Astrocyte (in vitro differentiated cells and primary cell): ENCODE measurements at regions not wholly inside any gene's neighbourhood (a gene's known extent, or its start where the extent isn't known, plus 50 kb on each side); places are given as distances from the start of the nearest gene placed in this dataset.

Experiments
- DNase-seq: peaks from one replicate; pipeline ENCODE4 v3.0.0-alpha.2; 2010; ENCODE audit warnings: low read depth
- FAIRE-seq: peaks from 2 replicates; lab custom pipeline; 2011; peaks lifted over from hg19 to GRCh38; lab: Jason Lieb, UNC
- H2AFZ ChIP-seq: 2 replicates; pipeline ENCODE4 v1.6.0; 2012; ENCODE audit warnings: low read depth, low read length, inconsistent platforms
- H3K27ac ChIP-seq: 2 replicates; pipeline ENCODE4 v1.5.1; 2011; ENCODE audit warnings: low read depth, low read length, inconsistent platforms
- H3K27me3 ChIP-seq: 2 replicates; pipeline ENCODE4 v1.6.0; 2011; ENCODE audit warnings: low read length, inconsistent platforms; ENCODE audit not compliant: insufficient read depth
- H3K36me3 ChIP-seq: 2 replicates; pipeline ENCODE4 v1.5.1; 2011; ENCODE audit warnings: low read length, inconsistent platforms; ENCODE audit not compliant: insufficient read depth
- H3K4me1 ChIP-seq: 2 replicates; pipeline ENCODE4 v1.5.1; 2011; ENCODE audit warnings: low read length, inconsistent platforms; ENCODE audit not compliant: insufficient read depth
- H3K4me2 ChIP-seq: 2 replicates; pipeline ENCODE4 v1.6.0; 2012; ENCODE audit warnings: low read length, inconsistent platforms
- H3K4me3 ChIP-seq: 2 replicates; pipeline ENCODE4 v1.5.1; 2011; ENCODE audit warnings: low read depth, mild to moderate bottlenecking, low read length, inconsistent platforms; ENCODE audit not compliant: insufficient read depth
- H3K79me2 ChIP-seq: 2 replicates; pipeline ENCODE4 v1.6.0; 2012; ENCODE audit warnings: mild to moderate bottlenecking, low read length, inconsistent platforms; ENCODE audit not compliant: insufficient read depth
- H3K9ac ChIP-seq: 2 replicates; pipeline ENCODE4 v1.6.0; 2012; ENCODE audit warnings: mild to moderate bottlenecking, low read length, inconsistent platforms
- H3K9me3 ChIP-seq: 2 replicates; pipeline ENCODE4 v1.5.1; 2012; ENCODE audit warnings: low read depth, mild to moderate bottlenecking, low read length, inconsistent platforms; ENCODE audit not compliant: insufficient read depth
- H4K20me1 ChIP-seq: 2 replicates; pipeline ENCODE4 v1.6.0; 2012; ENCODE audit warnings: low read length, inconsistent platforms; ENCODE audit not compliant: insufficient read depth
- H3K27ac Mint-ChIP-seq: one replicate; pipeline ENCODE4 v1.8.0; 2021; ENCODE audit warnings: mild to moderate bottlenecking, mixed read lengths; ENCODE audit not compliant: unreplicated experiment
- H3K27me3 Mint-ChIP-seq: one replicate; pipeline ENCODE4 v1.8.0; 2021; ENCODE audit warnings: low read depth, mixed read lengths; ENCODE audit not compliant: unreplicated experiment
- H3K36me3 Mint-ChIP-seq: one replicate; pipeline ENCODE4 v1.8.0; 2021; ENCODE audit warnings: low read depth, mixed read lengths; ENCODE audit not compliant: unreplicated experiment
- H3K4me1 Mint-ChIP-seq: one replicate; pipeline ENCODE4 v1.8.0; 2021; ENCODE audit warnings: low read depth, mixed read lengths; ENCODE audit not compliant: unreplicated experiment
- H3K4me3 Mint-ChIP-seq: one replicate; pipeline ENCODE4 v1.8.0; 2021; ENCODE audit warnings: mild to moderate bottlenecking, moderate library complexity, mixed read lengths; ENCODE audit not compliant: unreplicated experiment
- H3K9me3 Mint-ChIP-seq: one replicate; pipeline ENCODE4 v1.8.0; 2021; ENCODE audit warnings: mild to moderate bottlenecking, mixed read lengths; ENCODE audit not compliant: unreplicated experiment
- EZH2 ChIP-seq: IDR thresholded peaks from 2 replicates; pipeline ENCODE4 v1.6.1; 2012; ENCODE audit warnings: mild to moderate bottlenecking, low read length, inconsistent platforms; ENCODE audit not compliant: insufficient read depth
- TF ChIP-seq, protein P1 (sequence below): IDR thresholded peaks from 2 replicates; pipeline ENCODE4 v1.5.1; 2011; ENCODE audit warnings: low read depth, mild to moderate bottlenecking, inconsistent platforms, low read length, moderate library complexity; ENCODE audit not compliant: insufficient read depth

DNA sequence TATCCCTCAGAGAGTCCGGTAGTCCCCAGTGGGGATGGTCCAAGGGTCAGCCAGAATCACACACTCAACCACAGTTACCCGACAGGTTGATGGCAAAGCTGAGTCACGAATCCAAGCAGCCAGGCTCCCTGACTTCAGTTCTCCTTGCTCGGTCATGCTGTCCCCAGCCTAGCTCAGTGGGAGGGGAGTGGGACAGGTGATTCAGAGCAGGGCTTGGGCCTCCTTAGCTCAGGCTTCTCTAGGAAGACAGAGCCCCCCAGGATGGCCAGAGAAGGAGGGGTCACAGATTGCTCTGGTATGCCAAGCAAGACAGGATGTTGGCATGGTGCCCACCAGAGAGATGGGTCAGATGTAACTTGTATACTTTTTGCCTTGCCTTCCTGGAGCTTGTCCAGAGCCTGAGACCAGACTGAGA is 66.5 kb downstream of the EFNB1 start:
- Histone ChIP-seq H3K27me3 (no peaks in the 10 kb centered on the region), H4K20me1 (no peaks in the 10 kb centered on the region), H3K27ac (no peak overlapping the region), H3K9ac (no peak overlapping the region), H3K4me1 (peaks cover 13% of the 10 kb centered on the region), H2AFZ (no peak overlapping the region), H3K4me3 (no peak overlapping the region), H3K79me2 (no peaks in the 10 kb centered on the region), H3K4me2 (peak overlapping the region; percentile 62), H3K36me3 (no peaks in the 10 kb centered on the region), H3K9me3 (no peaks in the 10 kb centered on the region)
- Mint-ChIP-seq H3K4me1 (no peaks in the 10 kb centered on the region), H3K27me3 (peaks cover 19% of the 10 kb centered on the region), H3K9me3 (no peaks in the 10 kb centered on the region), H3K4me3 (no peak overlapping the region), H3K27ac (no peak overlapping the region), H3K36me3 (no peaks in the 10 kb centered on the region)
- DNase-seq (peak; percentile 68), FAIRE-seq (no peak)
- no peak for TF ChIP-seq EZH2
- TF ChIP-seq, protein P1, sequence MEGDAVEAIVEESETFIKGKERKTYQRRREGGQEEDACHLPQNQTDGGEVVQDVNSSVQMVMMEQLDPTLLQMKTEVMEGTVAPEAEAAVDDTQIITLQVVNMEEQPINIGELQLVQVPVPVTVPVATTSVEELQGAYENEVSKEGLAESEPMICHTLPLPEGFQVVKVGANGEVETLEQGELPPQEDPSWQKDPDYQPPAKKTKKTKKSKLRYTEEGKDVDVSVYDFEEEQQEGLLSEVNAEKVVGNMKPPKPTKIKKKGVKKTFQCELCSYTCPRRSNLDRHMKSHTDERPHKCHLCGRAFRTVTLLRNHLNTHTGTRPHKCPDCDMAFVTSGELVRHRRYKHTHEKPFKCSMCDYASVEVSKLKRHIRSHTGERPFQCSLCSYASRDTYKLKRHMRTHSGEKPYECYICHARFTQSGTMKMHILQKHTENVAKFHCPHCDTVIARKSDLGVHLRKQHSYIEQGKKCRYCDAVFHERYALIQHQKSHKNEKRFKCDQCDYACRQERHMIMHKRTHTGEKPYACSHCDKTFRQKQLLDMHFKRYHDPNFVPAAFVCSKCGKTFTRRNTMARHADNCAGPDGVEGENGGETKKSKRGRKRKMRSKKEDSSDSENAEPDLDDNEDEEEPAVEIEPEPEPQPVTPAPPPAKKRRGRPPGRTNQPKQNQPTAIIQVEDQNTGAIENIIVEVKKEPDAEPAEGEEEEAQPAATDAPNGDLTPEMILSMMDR: no peak

DNA sequence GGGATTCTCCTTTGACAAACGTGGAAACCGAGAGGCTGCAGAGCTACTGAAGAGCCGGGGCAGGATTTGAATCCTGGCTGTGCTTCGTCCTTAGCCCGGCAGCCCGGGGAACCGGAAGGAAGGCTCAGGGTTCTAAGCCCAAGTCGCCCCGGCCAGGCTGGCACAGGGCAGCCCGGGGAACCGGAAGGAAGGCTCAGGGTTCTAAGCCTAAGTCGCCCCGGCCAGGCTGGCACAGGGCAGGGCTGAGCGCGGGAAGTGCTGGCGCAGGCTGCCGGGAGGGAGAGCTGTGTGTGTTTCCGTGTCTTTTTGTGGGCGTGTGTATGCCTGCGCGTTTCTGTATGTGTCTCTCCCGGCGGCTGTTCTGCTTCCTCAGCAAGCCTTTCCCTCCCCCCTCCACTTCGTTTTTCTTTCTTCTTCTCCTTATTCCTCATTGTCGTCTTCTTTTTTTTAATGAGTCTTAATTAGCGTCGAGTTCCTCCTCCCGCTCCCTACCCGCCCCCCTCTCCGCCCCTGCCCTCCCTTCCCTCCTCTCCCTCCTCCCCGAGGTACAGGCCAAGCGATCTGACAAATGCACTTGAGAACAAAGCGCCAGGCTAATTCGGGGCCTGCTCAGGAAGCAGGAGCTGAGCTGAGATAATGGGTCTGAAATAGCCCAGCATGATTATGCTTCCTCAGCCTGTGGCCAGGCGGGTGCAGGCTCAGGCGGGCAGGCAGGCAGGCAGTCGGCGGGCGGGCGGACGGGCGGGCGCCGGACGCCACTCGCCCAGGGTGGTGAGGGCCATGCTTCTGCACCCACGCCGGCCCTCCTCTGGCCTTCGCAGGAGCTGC is 65.9 kb downstream of the EFNB1 start:
- no peaks in the 10 kb centered on the region for H3K36me3 ChIP-seq
- peak overlapping the region; percentile 73 for H2AFZ ChIP-seq
- H3K4me2 ChIP-seq: peak overlapping the region; percentile 62
- no peak overlapping the region for H3K4me3 ChIP-seq
- no peaks in the 10 kb centered on the region for H3K9me3 Mint-ChIP-seq
- no peak overlapping the region for H3K4me3 Mint-ChIP-seq
- no peak overlapping the region for H3K27ac Mint-ChIP-seq
- H3K79me2 ChIP-seq: no peaks in the 10 kb centered on the region
- peaks cover 19% of the 10 kb centered on the region for H3K27me3 Mint-ChIP-seq
- H3K36me3 Mint-ChIP-seq: no peaks in the 10 kb centered on the region
- no peak for TF ChIP-seq EZH2
- TF ChIP-seq, protein P1: no peak
- H3K27ac ChIP-seq: no peak overlapping the region
- H4K20me1 ChIP-seq: no peaks in the 10 kb centered on the region
- H3K4me1 ChIP-seq: peaks cover 13% of the 10 kb centered on the region
- DNase-seq: peak; percentile 63
- H3K9ac ChIP-seq: peak overlapping the region; percentile 14
- no peaks in the 10 kb centered on the region for H3K9me3 ChIP-seq
- no peak for FAIRE-seq
- H3K4me1 Mint-ChIP-seq: no peaks in the 10 kb centered on the region
- H3K27me3 ChIP-seq: no peaks in the 10 kb centered on the region

DNA sequence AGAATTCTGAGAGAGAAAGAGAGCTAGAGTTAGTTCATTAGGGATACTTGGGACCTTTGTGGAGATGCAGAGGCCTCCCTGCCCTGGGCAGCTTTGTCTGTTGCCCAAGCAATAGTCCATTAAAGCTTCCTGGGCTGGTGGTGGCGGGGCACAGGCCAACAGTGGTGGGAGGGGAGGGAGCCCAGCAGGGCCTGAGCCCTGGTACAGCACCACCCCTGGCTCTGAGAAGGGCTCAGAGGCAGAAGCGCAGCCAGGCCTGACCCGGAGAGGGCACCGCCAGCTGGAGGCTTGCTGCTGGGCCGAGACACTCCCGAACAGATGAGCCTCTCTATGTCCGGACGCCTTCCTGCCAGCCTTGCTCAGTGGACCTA is 65.3 kb downstream of the EFNB1 start:
- H3K27me3 Mint-ChIP-seq: peaks cover 19% of the 10 kb centered on the region
- peak overlapping the region; percentile 14 for H3K9ac ChIP-seq

More for the DNA sequence above, 65.3 kb downstream of the EFNB1 start:
- H3K4me3 Mint-ChIP-seq: no peak overlapping the region
- H3K4me1 Mint-ChIP-seq: no peaks in the 10 kb centered on the region
- no peaks in the 10 kb centered on the region for H3K36me3 Mint-ChIP-seq
- FAIRE-seq: peak; percentile 68
- no peak for TF ChIP-seq EZH2
- TF ChIP-seq, protein P1: no peak
- H3K36me3 ChIP-seq: no peaks in the 10 kb centered on the region
- no peak overlapping the region for H3K4me3 ChIP-seq
- H3K27me3 ChIP-seq: peaks cover 2% of the 10 kb centered on the region
- H3K79me2 ChIP-seq: no peaks in the 10 kb centered on the region
- no peaks in the 10 kb centered on the region for H3K9me3 ChIP-seq
- DNase-seq: no peak
- H4K20me1 ChIP-seq: no peaks in the 10 kb centered on the region
- peak overlapping the region; percentile 62 for H3K4me2 ChIP-seq
- H3K4me1 ChIP-seq: peaks cover 13% of the 10 kb centered on the region
- H3K27ac ChIP-seq: no peak overlapping the region
- peak overlapping the region; percentile 73 for H2AFZ ChIP-seq
- no peaks in the 10 kb centered on the region for H3K9me3 Mint-ChIP-seq
- no peak overlapping the region for H3K27ac Mint-ChIP-seq
